ENCODE measurements at regions not wholly inside any gene's neighbourhood (a gene's known extent, or its start where the extent isn't known, plus 50 kb on each side); places are given as distances from the start of the nearest gene placed in this dataset.

DNA sequence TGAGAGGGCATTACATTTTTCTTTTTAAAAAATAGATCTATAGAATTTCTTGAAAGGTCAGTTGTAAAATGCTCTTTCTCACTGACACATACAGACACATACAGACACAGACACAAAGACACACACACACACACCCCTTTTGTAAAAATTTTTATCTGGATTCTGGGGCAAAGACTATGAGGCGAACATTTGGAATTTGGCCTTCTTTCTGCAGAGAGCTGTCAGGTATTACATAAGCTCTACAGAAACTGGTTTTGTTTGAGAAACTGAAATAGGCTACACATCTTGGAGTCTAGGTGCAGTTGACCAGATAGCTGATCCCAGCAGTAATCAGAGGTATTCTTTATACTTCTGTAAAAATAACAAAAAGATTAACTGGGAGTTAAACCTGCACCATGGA is 315.9 kb upstream of the RPS23 start:
- TF ChIP-seq POLR2A (IDR thresholded peaks at IDR 0.05) (no peak), CTCF (IDR thresholded peaks at IDR 0.05) (no peak)

Measured in body of pancreas (tissue), 4 donors.